PFSK-1 (cell line): ENCODE measurements at regions not wholly inside any gene's neighbourhood (a gene's known extent, or its start where the extent isn't known, plus 50 kb on each side); places are given as distances from the start of the nearest gene placed in this dataset.

ENCODE experiments used
- FOXP2 ChIP-seq: optimal IDR thresholded peaks from 2 replicates; pipeline ENCODE3; 2011; ENCODE audit warnings: borderline replicate concordance, control low read depth, inconsistent platforms; ENCODE audit not compliant: insufficient read depth; ENCODE audit errors: extremely low read length, extremely low read depth
- POLR2AphosphoS5 ChIP-seq: IDR thresholded peaks from 2 replicates; pipeline ENCODE4 v1.6.1; 2012; ENCODE audit warnings: low read depth, mild to moderate bottlenecking, control low read depth, low read length, moderate library complexity
- SIN3A ChIP-seq: IDR thresholded peaks from 2 replicates; pipeline ENCODE4 v1.6.1; 2012; ENCODE audit warnings: mild to moderate bottlenecking, low read length, moderate library complexity, borderline replicate concordance; ENCODE audit not compliant: insufficient read depth
- TAF1 ChIP-seq: IDR thresholded peaks from 2 replicates; pipeline ENCODE4 v1.6.1; 2012; ENCODE audit warnings: low read length, control low read depth, borderline replicate concordance; ENCODE audit not compliant: insufficient read depth
- TF ChIP-seq, protein P1 (sequence below), 2 experiments: IDR thresholded peaks; 2 replicates each; pipeline versions ENCODE4 v1.6.1 to v1.8.0; 2011 to 2012; ENCODE audit warnings: low read depth in 2 of 2, low read length in 2 of 2, control low read depth in 1 of 2, inconsistent platforms in 1 of 2, mild to moderate bottlenecking in 1 of 2, moderate library complexity in 1 of 2; ENCODE audit not compliant: insufficient read depth in 1 of 2

DNA sequence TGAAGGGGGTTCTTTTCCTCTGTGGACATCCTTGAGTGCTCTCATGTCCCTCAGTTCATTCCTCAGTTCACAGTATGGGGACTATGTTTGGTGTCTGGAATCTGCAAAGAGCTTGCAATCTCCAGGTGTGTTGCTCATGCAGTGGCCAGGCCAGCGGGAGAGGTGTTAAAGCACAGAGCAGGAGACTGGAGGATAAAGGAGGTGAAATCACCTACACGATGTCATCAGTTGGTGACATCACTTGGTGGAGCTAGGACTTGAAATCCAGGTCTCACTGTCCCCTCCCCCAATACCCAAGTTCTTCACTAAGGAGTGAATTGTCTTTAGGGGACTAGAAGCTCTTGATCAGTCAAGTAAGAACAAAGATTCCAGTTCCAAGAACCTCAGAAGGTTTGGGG is 197.3 kb upstream of the ZNF618 start:
- TF ChIP-seq POLR2AphosphoS5 (no peak), TAF1 (no peak), SIN3A (no peak), FOXP2 (no peak)
- TF ChIP-seq, protein P1, sequence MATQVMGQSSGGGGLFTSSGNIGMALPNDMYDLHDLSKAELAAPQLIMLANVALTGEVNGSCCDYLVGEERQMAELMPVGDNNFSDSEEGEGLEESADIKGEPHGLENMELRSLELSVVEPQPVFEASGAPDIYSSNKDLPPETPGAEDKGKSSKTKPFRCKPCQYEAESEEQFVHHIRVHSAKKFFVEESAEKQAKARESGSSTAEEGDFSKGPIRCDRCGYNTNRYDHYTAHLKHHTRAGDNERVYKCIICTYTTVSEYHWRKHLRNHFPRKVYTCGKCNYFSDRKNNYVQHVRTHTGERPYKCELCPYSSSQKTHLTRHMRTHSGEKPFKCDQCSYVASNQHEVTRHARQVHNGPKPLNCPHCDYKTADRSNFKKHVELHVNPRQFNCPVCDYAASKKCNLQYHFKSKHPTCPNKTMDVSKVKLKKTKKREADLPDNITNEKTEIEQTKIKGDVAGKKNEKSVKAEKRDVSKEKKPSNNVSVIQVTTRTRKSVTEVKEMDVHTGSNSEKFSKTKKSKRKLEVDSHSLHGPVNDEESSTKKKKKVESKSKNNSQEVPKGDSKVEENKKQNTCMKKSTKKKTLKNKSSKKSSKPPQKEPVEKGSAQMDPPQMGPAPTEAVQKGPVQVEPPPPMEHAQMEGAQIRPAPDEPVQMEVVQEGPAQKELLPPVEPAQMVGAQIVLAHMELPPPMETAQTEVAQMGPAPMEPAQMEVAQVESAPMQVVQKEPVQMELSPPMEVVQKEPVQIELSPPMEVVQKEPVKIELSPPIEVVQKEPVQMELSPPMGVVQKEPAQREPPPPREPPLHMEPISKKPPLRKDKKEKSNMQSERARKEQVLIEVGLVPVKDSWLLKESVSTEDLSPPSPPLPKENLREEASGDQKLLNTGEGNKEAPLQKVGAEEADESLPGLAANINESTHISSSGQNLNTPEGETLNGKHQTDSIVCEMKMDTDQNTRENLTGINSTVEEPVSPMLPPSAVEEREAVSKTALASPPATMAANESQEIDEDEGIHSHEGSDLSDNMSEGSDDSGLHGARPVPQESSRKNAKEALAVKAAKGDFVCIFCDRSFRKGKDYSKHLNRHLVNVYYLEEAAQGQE (IDR thresholded peaks at IDR 0.05; ENCODE audit: insufficient read depth in 1 of 2, low read depth in 2 of 2, low read length in 2 of 2) = no peak

DNA sequence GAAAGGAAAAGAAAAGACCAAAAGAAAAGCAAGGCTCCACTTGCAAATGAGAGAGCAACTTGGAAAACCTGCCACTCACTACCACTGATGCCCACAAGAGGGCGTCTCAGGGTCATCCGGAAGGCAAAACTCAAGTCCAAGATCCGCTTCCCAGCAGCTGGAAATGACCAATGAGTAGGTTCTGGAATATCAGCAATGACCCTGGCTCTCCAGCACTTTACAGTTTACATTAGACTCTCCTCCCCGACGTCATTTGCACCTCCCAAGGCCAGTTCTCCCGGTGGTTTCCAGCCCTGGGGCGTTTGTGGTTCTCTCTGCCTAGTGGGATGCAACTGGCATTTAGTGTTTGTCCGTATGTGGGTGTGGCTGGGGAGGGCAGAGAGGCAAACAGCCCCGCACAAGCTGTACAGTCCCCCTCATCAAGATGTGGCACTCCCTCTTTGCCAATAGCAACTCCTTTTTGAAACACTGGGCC is 193.8 kb upstream of the ZNF618 start:
- TF ChIP-seq POLR2AphosphoS5 (no peak), FOXP2 (no peak), TAF1 (no peak), SIN3A (no peak)
- TF ChIP-seq, protein P1 (IDR thresholded peaks at IDR 0.05; ENCODE audit: insufficient read depth in 1 of 2, low read depth in 2 of 2, low read length in 2 of 2) = no peak

DNA sequence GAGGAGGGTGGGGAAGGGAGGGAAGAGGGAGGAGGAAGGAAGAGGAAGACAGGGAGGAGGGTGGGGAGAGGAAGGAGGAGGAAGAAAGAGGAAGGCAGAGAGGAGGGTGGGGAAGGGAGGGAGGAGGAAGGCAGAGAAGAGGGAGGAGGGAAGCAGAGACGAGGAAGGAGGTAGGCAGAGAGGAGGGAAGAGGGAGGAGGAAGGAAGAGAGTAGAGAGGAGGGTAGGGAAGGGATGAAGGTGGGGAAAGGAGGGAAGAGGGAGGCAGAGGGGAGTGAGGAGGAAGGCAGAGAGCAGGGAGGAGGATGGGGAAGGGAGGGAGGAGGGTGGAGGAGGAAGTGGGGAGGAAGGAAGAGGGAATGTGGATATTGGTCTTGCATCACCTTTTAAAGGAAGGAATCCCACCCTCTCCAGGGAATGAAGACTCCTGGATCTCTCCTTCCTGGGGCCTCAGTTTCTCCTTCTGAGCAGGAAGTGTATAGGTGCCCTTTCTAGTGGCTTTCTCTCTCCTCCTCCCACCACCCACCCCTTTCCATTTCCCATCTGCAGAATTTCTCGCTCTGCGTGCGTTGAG is 188.9 kb upstream of the ZNF618 start:
- TF ChIP-seq TAF1 (no peak), POLR2AphosphoS5 (no peak), SIN3A (no peak), FOXP2 (no peak)
- TF ChIP-seq, protein P1 (IDR thresholded peaks at IDR 0.05; ENCODE audit: insufficient read depth in 1 of 2, low read depth in 2 of 2, low read length in 2 of 2) = no peak

DNA sequence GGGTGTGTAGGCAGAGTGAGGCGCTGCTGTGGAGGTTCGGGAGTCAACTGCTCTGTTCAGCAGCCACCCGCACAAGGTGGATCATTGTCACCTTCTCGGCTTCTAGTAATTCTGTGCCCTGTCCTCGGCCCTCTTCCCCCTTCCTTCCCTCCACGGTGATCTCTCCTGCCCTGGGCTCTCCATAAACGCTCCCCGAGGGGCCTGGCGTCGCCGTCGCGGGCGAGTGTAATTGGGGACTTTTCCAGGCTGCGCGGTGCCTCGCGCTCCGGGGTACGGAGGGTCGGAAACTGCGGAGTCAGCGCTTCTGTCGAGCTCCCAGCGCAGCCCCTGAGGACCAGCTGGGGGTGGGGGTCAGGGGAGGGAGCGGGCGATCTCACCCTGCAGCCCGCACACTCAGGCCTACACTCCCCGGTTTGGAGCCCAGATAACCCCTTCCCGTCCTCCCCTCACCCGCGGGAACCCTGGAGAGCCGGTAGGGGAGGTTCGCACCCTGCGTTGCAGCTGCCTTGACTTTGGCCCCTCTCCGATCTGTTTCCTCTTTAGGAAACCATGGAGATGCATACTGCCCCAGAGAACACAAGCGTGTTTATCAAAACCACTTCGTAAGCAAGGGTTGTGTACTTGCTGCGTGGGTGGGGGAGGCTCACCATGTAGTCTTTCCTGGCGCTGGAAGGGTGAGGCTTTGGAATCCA is 188.3 kb upstream of the ZNF618 start:
- TF ChIP-seq FOXP2 = no peak
- no peak for TF ChIP-seq POLR2AphosphoS5
- TF ChIP-seq, protein P1 (IDR thresholded peaks at IDR 0.05; ENCODE audit: insufficient read depth in 1 of 2, low read depth in 2 of 2, low read length in 2 of 2) = no peak
- no peak for TF ChIP-seq SIN3A
- TF ChIP-seq TAF1 = no peak
